Activated B cell treated with CpG ODN at 0.5 μM for 24 hours (primary cell): ENCODE measurements at regions not wholly inside any gene's neighbourhood (a gene's known extent, or its start where the extent isn't known, plus 50 kb on each side); places are given as distances from the start of the nearest gene placed in this dataset.

ENCODE experiments used
- ATAC-seq: fragments of 200-7000 bp; cut with Tn5 transposase; one replicate; pipeline ENCODE4 v1.10.0; 2021; ENCODE audit warnings: low read depth, mild to moderate bottlenecking, moderate library complexity
- CTCF ChIA-PET: fragments of 350-600 bp; sonication (Branson Sonifier 250); formaldehyde crosslinking; loops from one replicate; lab custom pipeline; 2021; ENCODE audit warnings: antibody characterized with exemption; lab: Charles Lee
- POLR2A ChIA-PET: fragments of 350-600 bp; sonication (Branson Sonifier 250); formaldehyde crosslinking; loops from one replicate; lab custom pipeline; 2021; ENCODE audit warnings: antibody characterized with exemption; lab: Charles Lee
- DNase-seq: peaks from one replicate; pipeline ENCODE4 v3.0.0; 2022
- H3K27ac Mint-ChIP-seq: one replicate; pipeline ENCODE4 v1.8.0; 2020; ENCODE audit warnings: mixed read lengths
- H3K27me3 Mint-ChIP-seq: one replicate; pipeline ENCODE4 v1.8.0; 2021; ENCODE audit warnings: mixed read lengths
- H3K36me3 Mint-ChIP-seq: one replicate; pipeline ENCODE4 v1.8.0; 2021; ENCODE audit warnings: low read depth, mixed read lengths
- H3K4me1 Mint-ChIP-seq: one replicate; pipeline ENCODE4 v1.8.0; 2021; ENCODE audit warnings: mixed read lengths
- H3K4me3 Mint-ChIP-seq: one replicate; pipeline ENCODE4 v1.8.0; 2020; ENCODE audit warnings: mild to moderate bottlenecking, mixed read lengths
- H3K9me3 Mint-ChIP-seq: one replicate; pipeline ENCODE4 v1.8.0; 2020; ENCODE audit warnings: mixed read lengths
- intact Hi-C: fragments of 100-400 bp; cut with micrococcal nuclease; formaldehyde crosslinking; loops from one replicate; pipeline ENCODE4 v1.15.1; 2024
- TF ChIP-seq, protein P1 (sequence below): fragments of 200-600 bp; IDR thresholded peaks from one replicate; pipeline ENCODE4 v1.8.0; 2022; ENCODE audit warnings: antibody characterized with exemption, mild to moderate bottlenecking

GRCh38 chr19:29289020-29289419 is 76.1 kb upstream of the UQCRFS1 start:
- TF ChIP-seq, protein P1, sequence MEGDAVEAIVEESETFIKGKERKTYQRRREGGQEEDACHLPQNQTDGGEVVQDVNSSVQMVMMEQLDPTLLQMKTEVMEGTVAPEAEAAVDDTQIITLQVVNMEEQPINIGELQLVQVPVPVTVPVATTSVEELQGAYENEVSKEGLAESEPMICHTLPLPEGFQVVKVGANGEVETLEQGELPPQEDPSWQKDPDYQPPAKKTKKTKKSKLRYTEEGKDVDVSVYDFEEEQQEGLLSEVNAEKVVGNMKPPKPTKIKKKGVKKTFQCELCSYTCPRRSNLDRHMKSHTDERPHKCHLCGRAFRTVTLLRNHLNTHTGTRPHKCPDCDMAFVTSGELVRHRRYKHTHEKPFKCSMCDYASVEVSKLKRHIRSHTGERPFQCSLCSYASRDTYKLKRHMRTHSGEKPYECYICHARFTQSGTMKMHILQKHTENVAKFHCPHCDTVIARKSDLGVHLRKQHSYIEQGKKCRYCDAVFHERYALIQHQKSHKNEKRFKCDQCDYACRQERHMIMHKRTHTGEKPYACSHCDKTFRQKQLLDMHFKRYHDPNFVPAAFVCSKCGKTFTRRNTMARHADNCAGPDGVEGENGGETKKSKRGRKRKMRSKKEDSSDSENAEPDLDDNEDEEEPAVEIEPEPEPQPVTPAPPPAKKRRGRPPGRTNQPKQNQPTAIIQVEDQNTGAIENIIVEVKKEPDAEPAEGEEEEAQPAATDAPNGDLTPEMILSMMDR = no peak
- ATAC-seq (no peak), DNase-seq (no peak)
- no peaks in the 10 kb centered on the region for H3K4me1 Mint-ChIP-seq
- H3K27ac Mint-ChIP-seq = no peak overlapping the region
- intact Hi-C loops = no loop called here
- H3K4me3 Mint-ChIP-seq = no peak overlapping the region
- no peaks in the 10 kb centered on the region for H3K36me3 Mint-ChIP-seq
- ChIA-PET CTCF (no interaction called here), POLR2A (no interaction called here)
- no peaks in the 10 kb centered on the region for H3K9me3 Mint-ChIP-seq
- no peaks in the 10 kb centered on the region for H3K27me3 Mint-ChIP-seq

DNA sequence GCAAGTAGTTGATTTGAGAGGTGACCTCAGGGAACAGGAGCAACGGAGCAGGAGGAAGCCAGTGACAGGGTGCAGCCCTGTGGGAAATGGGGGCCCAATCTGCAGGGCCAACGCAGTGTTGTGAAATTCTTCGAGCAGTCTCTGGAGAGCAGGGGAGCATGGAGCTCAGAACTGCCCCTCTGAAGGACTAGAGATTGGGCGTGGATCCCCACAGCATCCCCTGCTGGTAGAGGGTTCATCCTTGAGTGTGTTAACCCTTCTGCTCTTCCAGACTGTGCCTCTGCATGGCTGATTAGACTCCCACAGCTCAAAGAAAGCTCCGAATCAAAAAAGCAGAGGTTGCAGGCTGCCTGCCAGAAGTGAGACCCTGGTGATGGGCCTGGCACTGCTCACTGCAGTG is 77.9 kb upstream of the UQCRFS1 start:
- POLR2A ChIA-PET = no interaction called here
- TF ChIP-seq, protein P1 = no peak
- Mint-ChIP-seq H3K4me1 (no peaks in the 10 kb centered on the region), H3K27ac (no peak overlapping the region), H3K27me3 (no peaks in the 10 kb centered on the region), H3K9me3 (no peaks in the 10 kb centered on the region), H3K36me3 (no peaks in the 10 kb centered on the region), H3K4me3 (no peak overlapping the region)
- intact Hi-C loops = no loop called here
- DNase-seq (no peak), ATAC-seq (no peak)
- CTCF ChIA-PET = no interaction called here

GRCh38 chr19:29292153-29292552 is 79.2 kb upstream of the UQCRFS1 start:
- intact Hi-C loops = no loop called here
- H3K36me3 Mint-ChIP-seq = no peaks in the 10 kb centered on the region
- no peak overlapping the region for H3K4me3 Mint-ChIP-seq
- no peaks in the 10 kb centered on the region for H3K4me1 Mint-ChIP-seq
- no peak overlapping the region for H3K27ac Mint-ChIP-seq
- TF ChIP-seq, protein P1 = no peak
- DNase-seq (no peak), ATAC-seq (no peak)
- H3K9me3 Mint-ChIP-seq = no peaks in the 10 kb centered on the region
- ChIA-PET POLR2A (no interaction called here), CTCF (no interaction called here)
- H3K27me3 Mint-ChIP-seq = no peaks in the 10 kb centered on the region

- Mint-ChIP-seq H3K4me1 (no peaks in the 10 kb centered on the region), H3K27ac (no peak overlapping the region)
Observed at GRCh38 chr19:29292562-29292961, 79.6 kb upstream of the UQCRFS1 start.

DNA sequence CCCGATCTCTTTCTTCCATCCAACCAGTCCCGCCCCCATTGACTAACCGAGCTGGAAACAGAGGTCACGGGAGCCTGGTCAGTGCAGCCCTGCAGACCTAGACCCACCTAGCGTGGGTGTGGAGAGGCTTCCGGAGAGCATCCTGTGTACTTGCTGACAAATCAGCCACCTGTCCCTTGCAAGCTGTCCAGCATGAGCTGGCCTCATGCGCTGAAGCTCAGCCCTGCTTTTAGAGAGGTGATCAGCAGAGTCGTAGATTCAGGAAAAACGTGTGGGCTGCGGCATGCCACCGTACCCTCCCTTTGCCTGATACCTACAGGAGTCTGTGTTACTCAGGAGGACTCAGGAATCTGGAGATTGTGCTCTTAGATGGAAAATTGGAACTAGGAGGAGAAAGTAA is 80.3 kb upstream of the UQCRFS1 start:
- Mint-ChIP-seq H3K4me1 (no peaks in the 10 kb centered on the region), H3K36me3 (no peaks in the 10 kb centered on the region), H3K4me3 (no peak overlapping the region), H3K27ac (no peak overlapping the region), H3K27me3 (no peaks in the 10 kb centered on the region), H3K9me3 (no peaks in the 10 kb centered on the region)
- ATAC-seq (no peak), DNase-seq (no peak)
- POLR2A ChIA-PET = no interaction called here
- intact Hi-C loops = no loop called here
- CTCF ChIA-PET = no interaction called here
- TF ChIP-seq, protein P1 = no peak

More at GRCh38 chr19:29292562-29292961, 79.6 kb upstream of the UQCRFS1 start:
- ATAC-seq = no peak
- Mint-ChIP-seq H3K4me3 (no peak overlapping the region), H3K9me3 (no peaks in the 10 kb centered on the region), H3K36me3 (no peaks in the 10 kb centered on the region), H3K27me3 (no peaks in the 10 kb centered on the region)
- TF ChIP-seq, protein P1 = no peak
- ChIA-PET POLR2A (no interaction called here), CTCF (no interaction called here)
- no peak for DNase-seq
- intact Hi-C loops = no loop called here
